22Rv1 (cell line): ENCODE measurements at regions not wholly inside any gene's neighbourhood (a gene's known extent, or its start where the extent isn't known, plus 50 kb on each side); places are given as distances from the start of the nearest gene placed in this dataset.
"Not testable (repeated sequence)": the region's sequence is repeated elsewhere in the genome, so short reads cannot be mapped to it uniquely, and the experiment has no call there.

Experiments
- H3K27ac ChIP-seq: fragments of 450-650 bp; 2 replicates; pipeline ENCODE4 v1.5.1; 2017
- CTCF ChIP-seq: fragments of 450-650 bp; IDR thresholded peaks from 2 replicates; pipeline ENCODE4 v1.5.1; 2017; ENCODE audit warnings: mild to moderate bottlenecking
- ZFX ChIP-seq: fragments of 450-650 bp; IDR thresholded peaks from 2 replicates; pipeline ENCODE4 v1.6.1; 2017; ENCODE audit warnings: antibody characterized with exemption, borderline replicate concordance

GRCh38 chr2:7686016-7686385, 768.8 kb downstream of the RNF144A start:
- TF ChIP-seq ZFX: no peak
- no peak for TF ChIP-seq CTCF
- H3K27ac ChIP-seq: no peak overlapping the region

- TF ChIP-seq ZFX: no peak
- TF ChIP-seq CTCF: no peak
- no peak overlapping the region for H3K27ac ChIP-seq
These were observed 774.9 kb downstream of the RNF144A start for GRCh38 chr2:7691961-7692656.

GRCh38 chr2:7692657-7693161, 775.5 kb downstream of the RNF144A start:
- TF ChIP-seq CTCF (no peak), ZFX (no peak)
- H3K27ac ChIP-seq: no peak overlapping the region

GRCh38 chr2:7693246-7694075, 776.2 kb downstream of the RNF144A start:
- H3K27ac ChIP-seq: no peak overlapping the region
- no peak for TF ChIP-seq CTCF
- TF ChIP-seq ZFX: no peak

- no peak overlapping the region for H3K27ac ChIP-seq
- TF ChIP-seq ZFX (no peak), CTCF (no peak)
These were observed 777.1 kb downstream of the RNF144A start for GRCh38 chr2:7694076-7694985.

GRCh38 chr2:7696556-7696955, 779.3 kb downstream of the RNF144A start:
- not testable (repeated sequence) for H3K27ac ChIP-seq

- TF ChIP-seq ZFX (no peak), CTCF (no peak)
- no peak overlapping the region for H3K27ac ChIP-seq
These were observed 779.8 kb downstream of the RNF144A start for GRCh38 chr2:7697052-7697451.
